Frontal cortex (tissue), 3 donors: ENCODE measurements at regions not wholly inside any gene's neighbourhood (a gene's known extent, or its start where the extent isn't known, plus 50 kb on each side); places are given as distances from the start of the nearest gene placed in this dataset.
"Not testable (repeated sequence)": the region's sequence is repeated elsewhere in the genome, so short reads cannot be mapped to it uniquely, and the experiment has no call there.

Experiments used
- DNase-seq, 2 donors: peaks; one replicate each; pipeline ENCODE4 v3.0.0; 2012; ENCODE audit warnings: low spot score in 2 of 2
- FAIRE-seq: peaks from 2 replicates; lab custom pipeline; 2012; peaks lifted over from hg19 to GRCh38; lab: Jason Lieb, UNC
- donor health status: control.
- donor health status: control.
- donor health status: control.

- FAIRE-seq = no peak
- no peak for DNase-seq
Observed at GRCh38 chr13:94827566-94827965, 115.2 kb upstream of the SOX21 start.

DNA sequence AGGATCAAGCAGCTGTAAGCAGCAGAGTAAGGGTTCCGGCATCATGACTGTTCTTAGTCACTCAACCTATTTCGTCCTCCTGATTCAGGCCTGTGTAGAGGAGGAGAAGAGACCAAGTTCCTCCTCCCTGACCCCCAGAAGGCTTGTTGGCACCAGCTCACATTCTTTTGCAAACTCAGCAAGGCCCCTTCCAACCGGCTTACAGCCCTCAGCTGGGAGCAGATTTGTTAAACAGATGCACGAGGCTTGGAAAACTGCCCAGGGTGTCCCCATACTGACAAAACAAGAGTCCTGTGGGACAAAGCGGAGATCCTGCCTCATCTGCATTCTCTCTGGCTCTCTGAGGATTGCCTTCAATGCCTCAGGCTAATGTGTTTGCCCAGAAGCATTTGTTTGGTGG is 113.2 kb upstream of the SOX21 start:
- peak in 1 of 2 donors; percentile 8 for DNase-seq
- FAIRE-seq = no peak

DNA sequence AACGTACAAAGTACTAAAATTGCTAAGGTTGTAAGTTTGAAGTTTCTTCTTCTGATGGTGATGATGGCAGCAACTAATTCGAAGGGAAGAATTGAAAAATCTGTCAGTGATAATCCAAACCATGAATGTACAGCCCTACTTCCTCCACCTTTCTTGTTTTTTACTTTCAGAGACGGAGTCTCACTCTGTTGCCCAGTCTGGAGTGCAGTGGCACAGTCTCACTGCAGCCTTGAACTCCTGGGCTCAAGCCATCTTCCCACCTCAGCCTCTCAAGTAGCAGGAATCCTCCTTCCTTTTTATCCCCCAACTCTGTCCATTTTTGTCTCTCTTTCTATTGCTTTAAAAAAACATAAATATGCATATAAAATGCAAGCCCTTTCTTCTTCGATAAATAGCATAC is 112.3 kb upstream of the SOX21 start:
- DNase-seq (no peak), FAIRE-seq (no peak)

- FAIRE-seq (no peak), DNase-seq (no peak)
Observed at GRCh38 chr13:94822356-94822755, 110.0 kb upstream of the SOX21 start.

DNA sequence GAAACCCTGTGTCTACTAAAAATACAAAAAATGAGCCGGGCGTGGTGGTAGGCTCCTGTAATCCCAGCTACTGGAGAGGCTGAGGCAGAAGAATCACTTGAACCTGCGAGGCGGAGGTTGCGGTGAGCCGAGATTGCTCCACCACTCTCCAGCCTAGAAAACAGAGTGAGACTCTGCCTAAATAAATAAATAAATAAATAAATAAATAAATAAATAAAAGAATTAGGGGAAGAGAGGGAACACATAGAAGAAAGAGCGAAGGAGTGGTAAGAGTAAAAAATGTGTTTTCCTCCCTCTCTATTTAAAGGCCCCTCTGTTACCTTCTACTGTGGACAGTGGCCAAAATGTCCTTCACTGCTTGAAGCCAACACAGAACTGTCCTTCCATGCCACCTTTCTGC is 103.9 kb upstream of the SOX21 start:
- no peak for FAIRE-seq

DNA sequence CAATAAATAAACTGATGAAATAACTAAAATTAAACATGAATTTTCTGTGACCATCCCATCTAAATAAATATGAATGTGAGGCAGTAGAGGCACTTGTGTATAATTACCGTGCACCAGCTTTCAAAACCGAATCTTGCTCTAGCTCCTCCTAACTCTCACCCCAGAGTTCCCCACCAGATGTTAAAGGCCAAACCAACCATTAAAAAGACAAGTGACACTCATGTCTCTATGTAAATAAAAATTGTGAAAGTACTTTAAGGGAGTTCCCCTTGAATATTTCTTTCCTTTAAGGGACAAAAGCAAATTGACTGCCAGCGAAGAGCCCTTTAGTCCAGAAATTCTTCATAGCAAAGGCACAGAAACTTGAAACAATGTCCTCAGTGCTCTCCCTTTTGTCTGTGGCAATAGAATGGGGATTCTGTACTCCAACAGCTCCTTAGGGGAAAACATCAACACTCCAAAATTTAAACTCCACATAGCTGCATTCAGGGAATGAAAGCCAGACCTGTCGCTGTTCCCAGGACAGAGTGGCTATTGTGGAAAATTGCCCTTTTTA is 101.7 kb upstream of the SOX21 start:
- FAIRE-seq (no peak), DNase-seq (no peak)

More for the DNA sequence above, 103.9 kb upstream of the SOX21 start:
- no peak for DNase-seq

GRCh38 chr13:94811753-94812152 is 99.4 kb upstream of the SOX21 start:
- FAIRE-seq (no peak), DNase-seq (no peak)

DNA sequence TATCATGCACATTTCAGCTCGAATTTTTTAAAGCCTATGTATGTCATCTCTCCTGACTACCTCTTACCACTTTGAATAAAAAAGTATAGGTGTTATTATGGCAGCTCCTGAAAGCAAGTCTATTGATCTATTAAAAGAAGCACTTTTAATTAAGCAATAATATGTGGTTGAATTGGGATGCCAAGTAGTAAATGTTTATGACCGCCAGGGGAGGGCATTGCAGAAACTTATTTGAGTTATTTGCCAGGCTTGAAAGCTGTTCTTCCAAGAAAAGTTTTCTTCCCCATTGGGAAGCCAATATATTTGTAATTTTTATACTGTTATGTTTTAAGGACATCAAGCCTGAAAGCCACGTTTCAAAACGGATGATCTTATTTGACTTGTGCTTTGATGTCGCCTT is 88.1 kb upstream of the SOX21 start:
- no peak for DNase-seq
- no peak for FAIRE-seq

GRCh38 chr13:94799299-94799698 is 87.0 kb upstream of the SOX21 start:
- DNase-seq (no peak), FAIRE-seq (no peak)

GRCh38 chr13:94798738-94799137 is 86.4 kb upstream of the SOX21 start:
- no peak for FAIRE-seq
- no peak for DNase-seq

- DNase-seq = no peak
- FAIRE-seq = no peak
Observed at GRCh38 chr13:94795292-94795691, 82.9 kb upstream of the SOX21 start.

DNA sequence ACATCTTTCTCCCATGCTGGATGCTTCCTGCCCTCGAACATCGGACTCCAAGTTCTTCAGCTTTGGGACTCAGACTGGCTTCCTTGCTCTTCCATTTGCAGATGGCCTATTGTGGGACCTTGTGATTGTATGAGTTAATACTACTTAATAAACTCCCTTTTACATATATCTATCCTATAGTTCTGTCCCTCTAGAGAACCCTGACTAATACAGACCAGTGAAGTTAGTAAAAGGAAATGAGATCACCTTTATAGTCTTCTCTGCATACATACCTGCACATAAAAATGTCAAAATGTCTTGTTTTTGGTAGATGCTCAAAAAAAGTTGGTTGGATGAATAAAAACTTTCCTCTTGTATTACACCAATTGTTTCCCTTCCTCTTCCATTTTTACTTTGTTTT is 73.9 kb upstream of the SOX21 start:
- peak; percentile 3 for FAIRE-seq

GRCh38 chr13:94784066-94784465 is 71.7 kb upstream of the SOX21 start:
- FAIRE-seq (no peak), DNase-seq (no peak)

More for the DNA sequence above, 73.9 kb upstream of the SOX21 start:
- DNase-seq = not testable (repeated sequence)

DNA sequence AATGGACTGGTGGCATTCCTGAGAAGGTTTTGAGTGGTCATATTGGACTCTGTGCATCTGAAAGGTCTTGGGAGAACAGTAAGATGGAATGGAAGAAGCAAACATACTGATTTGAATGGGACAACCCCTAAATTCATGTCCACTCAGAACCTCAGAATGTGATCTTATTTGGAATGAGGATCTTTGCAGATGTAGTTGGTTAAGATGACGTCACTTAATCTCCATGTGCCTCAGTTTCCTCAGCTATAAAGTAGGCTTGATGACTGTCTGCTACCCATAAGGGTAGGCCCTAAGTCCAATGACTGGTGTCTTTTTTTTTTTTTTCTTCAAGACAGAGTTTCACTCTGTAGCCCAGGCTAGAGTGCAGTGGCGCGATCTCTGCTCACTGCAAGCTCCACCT is 71.1 kb upstream of the SOX21 start:
- DNase-seq (no peak), FAIRE-seq (no peak)

DNA sequence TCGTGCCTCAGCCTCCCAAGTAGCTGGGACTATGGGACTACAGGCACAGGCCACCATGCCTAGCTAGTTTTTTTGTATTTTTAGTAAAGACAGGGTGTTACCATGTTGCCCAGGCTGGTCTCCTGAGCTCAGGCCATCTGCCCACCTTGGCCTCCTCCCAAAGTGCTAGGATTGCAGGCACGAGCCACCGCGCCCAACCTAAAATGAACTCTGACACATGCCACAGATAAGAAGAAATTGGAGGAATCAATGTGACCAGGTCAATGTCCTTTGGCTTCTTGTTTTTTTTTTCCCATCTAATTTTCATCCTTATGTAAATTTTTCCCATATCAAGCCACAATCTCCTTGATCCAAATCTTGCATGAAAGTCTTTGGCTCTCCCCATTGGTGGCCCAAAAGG is 68.1 kb upstream of the SOX21 start:
- DNase-seq (no peak), FAIRE-seq (no peak)

GRCh38 chr13:94778986-94779385 is 66.6 kb upstream of the SOX21 start:
- FAIRE-seq (no peak), DNase-seq (no peak)

DNA sequence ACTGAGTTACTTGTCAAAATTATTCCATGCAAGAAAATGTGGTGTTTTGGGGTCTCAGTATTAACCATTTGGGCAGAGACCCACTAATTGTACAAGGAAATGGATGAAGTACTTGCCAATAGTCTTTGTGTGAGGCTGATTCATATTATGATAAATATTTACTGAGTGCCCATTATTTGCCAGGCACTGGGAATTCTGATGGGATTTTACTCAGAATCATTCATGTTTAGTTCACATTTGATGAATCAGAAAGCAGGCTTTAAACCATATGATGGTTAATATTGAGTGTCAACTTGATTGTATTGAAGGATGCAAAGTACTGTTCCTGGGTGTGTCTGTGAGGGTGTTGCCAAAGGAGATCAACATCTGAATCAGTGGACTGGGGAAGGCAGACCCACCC is 66.2 kb upstream of the SOX21 start:
- DNase-seq (no peak), FAIRE-seq (no peak)

DNA sequence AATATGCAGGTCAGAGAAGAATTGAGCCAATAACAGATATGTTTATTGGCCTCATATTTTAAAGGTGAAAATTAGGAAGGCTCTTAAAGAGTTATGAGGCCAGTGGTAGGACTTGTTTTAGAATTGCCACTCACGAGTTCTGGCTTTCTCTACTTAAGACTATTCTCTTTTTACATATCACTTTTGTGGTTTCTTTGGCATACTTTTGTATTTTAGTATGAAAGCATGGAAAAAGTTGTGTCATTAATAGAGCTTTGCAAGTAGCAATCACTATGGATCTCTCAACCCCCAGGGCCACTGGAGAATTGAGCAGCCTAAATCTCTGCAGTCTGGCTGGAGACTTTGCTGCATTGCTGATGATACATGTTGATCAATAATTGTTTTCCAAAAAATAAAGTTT is 64.6 kb upstream of the SOX21 start:
- DNase-seq (no peak), FAIRE-seq (no peak)

GRCh38 chr13:94776300-94776699 is 64.0 kb upstream of the SOX21 start:
- FAIRE-seq (no peak), DNase-seq (no peak)

DNA sequence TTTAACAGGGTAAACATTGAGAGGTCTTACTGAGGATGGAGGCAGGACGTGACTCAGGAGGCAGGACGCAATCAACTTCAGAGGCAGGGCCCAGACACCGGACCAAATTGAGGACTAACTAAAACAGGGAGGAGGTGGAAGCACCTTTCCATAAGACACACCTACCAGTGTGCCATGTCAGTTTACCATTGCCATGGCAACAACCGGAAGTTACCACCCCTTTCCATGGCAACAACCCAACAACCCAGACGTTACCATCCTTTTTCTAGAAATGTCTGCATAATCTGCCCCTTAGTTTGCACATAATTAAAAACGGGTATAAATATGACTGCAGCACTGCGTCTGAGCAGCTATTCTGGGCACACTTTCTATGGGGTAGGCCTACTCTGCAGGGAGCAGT is 53.5 kb upstream of the SOX21 start:
- DNase-seq (no peak), FAIRE-seq (no peak)

DNA sequence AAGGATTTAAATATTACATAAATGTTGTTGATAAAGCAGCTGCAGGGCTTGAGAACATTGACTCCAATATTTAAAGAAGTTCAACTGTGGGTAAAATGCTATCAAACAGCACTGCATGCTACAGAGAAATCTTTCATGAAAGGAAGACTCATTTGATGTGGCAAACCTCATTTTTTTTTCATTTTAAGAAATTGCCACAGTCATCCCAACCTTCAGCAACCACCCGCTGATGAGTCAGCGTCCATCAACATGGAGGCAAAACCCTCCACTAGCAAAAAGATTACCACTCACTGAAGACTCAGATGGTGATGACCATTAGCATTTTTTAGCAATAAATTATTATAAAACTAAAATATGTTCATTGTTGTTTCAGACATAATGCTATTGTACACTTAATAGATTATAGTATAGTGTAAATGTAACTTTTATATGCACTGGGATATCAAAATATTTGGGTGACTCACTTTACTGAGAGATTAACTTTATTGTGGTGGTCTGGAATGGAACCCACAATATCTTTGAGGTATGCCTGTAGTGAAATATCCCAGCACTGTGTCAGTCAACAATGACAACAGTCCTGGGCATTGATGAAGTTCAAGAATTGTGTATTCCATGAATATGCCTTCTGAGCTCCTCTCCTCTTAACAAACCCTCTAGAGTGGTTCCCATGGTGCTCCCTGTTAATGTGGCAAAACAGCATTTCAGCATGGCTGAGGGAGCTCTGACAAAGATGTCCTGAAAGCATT is 52.4 kb upstream of the SOX21 start:
- FAIRE-seq = no peak
- no peak for DNase-seq
